ENCODE measurements at regions not wholly inside any gene's neighbourhood (a gene's known extent, or its start where the extent isn't known, plus 50 kb on each side); places are given as distances from the start of the nearest gene placed in this dataset.

DNA sequence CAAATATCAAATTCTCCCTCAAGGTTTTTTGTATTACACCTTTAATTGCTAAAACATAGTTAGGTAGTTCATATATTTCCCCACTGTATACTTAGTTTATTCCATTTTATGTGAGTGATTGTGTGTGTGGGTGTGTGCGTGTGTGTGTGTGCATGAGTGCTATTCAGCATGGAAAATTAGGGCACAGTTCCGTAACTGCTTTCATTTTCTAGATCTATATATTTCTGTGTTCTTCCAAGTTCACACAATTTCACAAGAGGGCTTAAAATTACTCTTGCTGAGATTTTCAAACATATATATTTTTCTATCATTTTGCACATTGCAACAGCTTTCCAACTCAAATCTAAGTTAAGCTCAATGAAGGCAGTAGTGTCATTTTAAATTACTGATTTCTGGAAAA lies 782.9 kb upstream of the SOX9 start:
- H3K27me3 Mint-ChIP-seq (ENCODE audit: low read depth), result no peaks in the 10 kb centered on the region
- DNase-seq (ENCODE audit: low spot score) (no peak), ATAC-seq (no peak)
- no peak for TF ChIP-seq TCF7 (CRISPR knock-in tag; IDR thresholded peaks at IDR 0.05; ENCODE audit: low read depth)
- no peak for TF ChIP-seq PRRX2 (CRISPR knock-in tag; IDR thresholded peaks at IDR 0.05)
- TF ChIP-seq, protein P1, sequence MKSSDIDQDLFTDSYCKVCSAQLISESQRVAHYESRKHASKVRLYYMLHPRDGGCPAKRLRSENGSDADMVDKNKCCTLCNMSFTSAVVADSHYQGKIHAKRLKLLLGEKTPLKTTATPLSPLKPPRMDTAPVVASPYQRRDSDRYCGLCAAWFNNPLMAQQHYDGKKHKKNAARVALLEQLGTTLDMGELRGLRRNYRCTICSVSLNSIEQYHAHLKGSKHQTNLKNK (CRISPR knock-in tag; IDR thresholded peaks at IDR 0.05), result no peak
- no peak for TF ChIP-seq NR1H2 (CRISPR knock-in tag; IDR thresholded peaks at IDR 0.05)
- TF ChIP-seq ZNF317 (CRISPR knock-in tag; IDR thresholded peaks at IDR 0.05; ENCODE audit: borderline replicate concordance, low read depth), result no peak
- no peak for TF ChIP-seq ZNF396 (CRISPR knock-in tag; IDR thresholded peaks at IDR 0.05; ENCODE audit: borderline replicate concordance)
- no peak for TF ChIP-seq SP1 (CRISPR knock-in tag; conservative IDR thresholded peaks at IDR 0.05)
- no peak for TF ChIP-seq ZNF121 (CRISPR knock-in tag; IDR thresholded peaks at IDR 0.05)
- TF ChIP-seq, protein P2, sequence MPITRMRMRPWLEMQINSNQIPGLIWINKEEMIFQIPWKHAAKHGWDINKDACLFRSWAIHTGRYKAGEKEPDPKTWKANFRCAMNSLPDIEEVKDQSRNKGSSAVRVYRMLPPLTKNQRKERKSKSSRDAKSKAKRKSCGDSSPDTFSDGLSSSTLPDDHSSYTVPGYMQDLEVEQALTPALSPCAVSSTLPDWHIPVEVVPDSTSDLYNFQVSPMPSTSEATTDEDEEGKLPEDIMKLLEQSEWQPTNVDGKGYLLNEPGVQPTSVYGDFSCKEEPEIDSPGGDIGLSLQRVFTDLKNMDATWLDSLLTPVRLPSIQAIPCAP (CRISPR knock-in tag; IDR thresholded peaks at IDR 0.05), result no peak
- TF ChIP-seq, protein P3, sequence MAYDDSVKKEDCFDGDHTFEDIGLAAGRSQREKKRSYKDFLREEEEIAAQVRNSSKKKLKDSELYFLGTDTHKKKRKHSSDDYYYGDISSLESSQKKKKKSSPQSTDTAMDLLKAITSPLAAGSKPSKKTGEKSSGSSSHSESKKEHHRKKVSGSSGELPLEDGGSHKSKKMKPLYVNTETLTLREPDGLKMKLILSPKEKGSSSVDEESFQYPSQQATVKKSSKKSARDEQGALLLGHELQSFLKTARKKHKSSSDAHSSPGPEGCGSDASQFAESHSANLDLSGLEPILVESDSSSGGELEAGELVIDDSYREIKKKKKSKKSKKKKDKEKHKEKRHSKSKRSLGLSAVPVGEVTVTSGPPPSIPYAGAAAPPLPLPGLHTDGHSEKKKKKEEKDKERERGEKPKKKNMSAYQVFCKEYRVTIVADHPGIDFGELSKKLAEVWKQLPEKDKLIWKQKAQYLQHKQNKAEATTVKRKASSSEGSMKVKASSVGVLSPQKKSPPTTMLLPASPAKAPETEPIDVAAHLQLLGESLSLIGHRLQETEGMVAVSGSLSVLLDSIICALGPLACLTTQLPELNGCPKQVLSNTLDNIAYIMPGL (CRISPR knock-in tag; IDR thresholded peaks at IDR 0.05), result no peak
- TF ChIP-seq ATF1 (CRISPR knock-in tag; IDR thresholded peaks at IDR 0.05), result no peak
- TF ChIP-seq FOXJ3 (CRISPR knock-in tag; IDR thresholded peaks at IDR 0.05; ENCODE audit: borderline replicate concordance), result no peak
- TF ChIP-seq NFYB (CRISPR knock-in tag; conservative IDR thresholded peaks at IDR 0.05; ENCODE audit: low read depth), result no peak
- no peak for TF ChIP-seq ZNF138 (CRISPR knock-in tag; conservative IDR thresholded peaks at IDR 0.05)
- no peak for TF ChIP-seq RELA (CRISPR knock-in tag; IDR thresholded peaks at IDR 0.05; ENCODE audit: borderline replicate concordance)
- no peak for TF ChIP-seq HMGA2 (CRISPR knock-in tag; IDR thresholded peaks at IDR 0.05)
- peaks cover 16% of the 10 kb centered on the region for H3K9me3 Mint-ChIP-seq
- POLR2A ChIA-PET, result no interaction called here
- H3K36me3 Mint-ChIP-seq, result no peaks in the 10 kb centered on the region
- no peak overlapping the region for H3K4me3 Mint-ChIP-seq
- CTCF ChIA-PET, result no interaction called here
- peaks cover 24% of the 10 kb centered on the region for H3K4me1 Mint-ChIP-seq
- no peak overlapping the region for H3K27ac Mint-ChIP-seq

DNA sequence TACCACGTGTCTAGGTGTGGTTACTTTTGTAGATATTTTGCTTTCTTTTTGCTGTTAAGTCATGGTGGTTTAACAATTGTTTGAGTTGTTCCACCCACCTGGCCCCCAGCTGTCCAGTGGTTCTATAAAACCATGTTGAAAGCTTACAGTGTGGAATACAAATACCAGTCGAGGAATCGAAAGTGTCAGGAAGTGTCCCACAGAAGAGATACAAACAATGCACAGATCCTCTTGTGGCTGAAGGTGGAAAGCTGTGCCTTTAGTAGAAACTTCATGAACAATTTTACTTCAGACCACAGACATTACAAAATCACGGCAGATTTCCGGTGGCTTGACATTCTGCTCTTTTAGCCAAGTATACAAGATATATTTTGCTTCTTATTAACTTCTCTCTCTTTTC lies 782.4 kb upstream of the SOX9 start:
- no peaks in the 10 kb centered on the region for H3K27me3 Mint-ChIP-seq (ENCODE audit: low read depth)
- peaks cover 27% of the 10 kb centered on the region for H3K4me1 Mint-ChIP-seq
- ATAC-seq (no peak), DNase-seq (ENCODE audit: low spot score) (no peak)
- no peak overlapping the region for H3K27ac Mint-ChIP-seq
- ChIA-PET CTCF (no interaction called here), POLR2A (no interaction called here)
- H3K36me3 Mint-ChIP-seq, result no peaks in the 10 kb centered on the region
- H3K9me3 Mint-ChIP-seq, result peaks cover 19% of the 10 kb centered on the region
- H3K4me3 Mint-ChIP-seq, result no peak overlapping the region
- TF ChIP-seq, protein P4, sequence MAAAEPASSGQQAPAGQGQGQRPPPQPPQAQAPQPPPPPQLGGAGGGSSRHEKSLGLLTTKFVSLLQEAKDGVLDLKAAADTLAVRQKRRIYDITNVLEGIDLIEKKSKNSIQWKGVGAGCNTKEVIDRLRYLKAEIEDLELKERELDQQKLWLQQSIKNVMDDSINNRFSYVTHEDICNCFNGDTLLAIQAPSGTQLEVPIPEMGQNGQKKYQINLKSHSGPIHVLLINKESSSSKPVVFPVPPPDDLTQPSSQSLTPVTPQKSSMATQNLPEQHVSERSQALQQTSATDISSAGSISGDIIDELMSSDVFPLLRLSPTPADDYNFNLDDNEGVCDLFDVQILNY (CRISPR knock-in tag; IDR thresholded peaks at IDR 0.05), result no peak
- no peak for TF ChIP-seq MYBL2 (CRISPR knock-in tag; IDR thresholded peaks at IDR 0.05)

DNA sequence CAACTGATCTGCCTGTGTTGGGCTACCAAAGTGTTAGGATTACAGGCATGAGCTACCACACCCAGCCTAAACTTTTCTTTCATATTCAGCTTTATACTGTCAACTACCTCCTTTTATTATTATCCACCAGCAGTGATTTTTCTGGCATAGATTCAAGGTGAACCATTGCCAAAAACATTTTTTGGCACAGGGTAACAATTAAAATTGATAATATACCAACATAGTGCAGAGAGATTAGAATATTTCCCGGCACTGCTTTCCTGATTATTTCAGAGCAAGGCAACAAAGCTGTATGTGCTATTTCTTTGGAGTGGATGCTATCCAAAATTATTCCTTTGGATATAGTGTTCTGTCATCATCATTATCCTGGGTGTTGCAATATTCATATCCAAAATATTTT lies 781.6 kb upstream of the SOX9 start:
- ATAC-seq, result no peak
- Mint-ChIP-seq H3K27me3 (ENCODE audit: low read depth) (no peaks in the 10 kb centered on the region), H3K9me3 (peaks cover 19% of the 10 kb centered on the region), H3K36me3 (no peaks in the 10 kb centered on the region), H3K4me1 (peaks cover 27% of the 10 kb centered on the region), H3K27ac (no peak overlapping the region), H3K4me3 (no peak overlapping the region)
- POLR2A ChIA-PET, result no interaction called here
- CTCF ChIA-PET, result no interaction called here
- no peak for DNase-seq (ENCODE audit: low spot score)
- TF ChIP-seq TCF7 (CRISPR knock-in tag; IDR thresholded peaks at IDR 0.05; ENCODE audit: low read depth) (no peak), ZBTB21 (CRISPR knock-in tag; IDR thresholded peaks at IDR 0.05; ENCODE audit: borderline replicate concordance) (no peak), TEAD1 (CRISPR knock-in tag; IDR thresholded peaks at IDR 0.05) (no peak), RORB (CRISPR knock-in tag; IDR thresholded peaks at IDR 0.05) (no peak), NFE2L1 (CRISPR knock-in tag; IDR thresholded peaks at IDR 0.05) (no peak), MYBL2 (CRISPR knock-in tag; IDR thresholded peaks at IDR 0.05) (no peak), NFATC4 (CRISPR knock-in tag; IDR thresholded peaks at IDR 0.05) (no peak), NR3C1 (CRISPR knock-in tag; conservative IDR thresholded peaks at IDR 0.05; ENCODE audit: low read depth) (no peak)
- TF ChIP-seq, protein P5, sequence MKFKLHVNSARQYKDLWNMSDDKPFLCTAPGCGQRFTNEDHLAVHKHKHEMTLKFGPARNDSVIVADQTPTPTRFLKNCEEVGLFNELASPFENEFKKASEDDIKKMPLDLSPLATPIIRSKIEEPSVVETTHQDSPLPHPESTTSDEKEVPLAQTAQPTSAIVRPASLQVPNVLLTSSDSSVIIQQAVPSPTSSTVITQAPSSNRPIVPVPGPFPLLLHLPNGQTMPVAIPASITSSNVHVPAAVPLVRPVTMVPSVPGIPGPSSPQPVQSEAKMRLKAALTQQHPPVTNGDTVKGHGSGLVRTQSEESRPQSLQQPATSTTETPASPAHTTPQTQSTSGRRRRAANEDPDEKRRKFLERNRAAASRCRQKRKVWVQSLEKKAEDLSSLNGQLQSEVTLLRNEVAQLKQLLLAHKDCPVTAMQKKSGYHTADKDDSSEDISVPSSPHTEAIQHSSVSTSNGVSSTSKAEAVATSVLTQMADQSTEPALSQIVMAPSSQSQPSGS (CRISPR knock-in tag; IDR thresholded peaks at IDR 0.05; ENCODE audit: borderline replicate concordance, low read depth), result no peak
- TF ChIP-seq, protein P1 (CRISPR knock-in tag; IDR thresholded peaks at IDR 0.05), result no peak
